SJSA1 (cell line): ENCODE measurements at regions not wholly inside any gene's neighbourhood (a gene's known extent, or its start where the extent isn't known, plus 50 kb on each side); places are given as distances from the start of the nearest gene placed in this dataset.

Experiments
- DNase-seq, 2 experiments: peaks; one replicate each; pipeline ENCODE4 v3.0.0-alpha.2; 2015 to 2020; ENCODE audit warnings: low spot score in 2 of 2, low read depth in 1 of 2
- H3K27ac ChIP-seq: fragments of 250-450 bp; sonication (Bioruptor Pico); 2 replicates; pipeline ENCODE4 v1.5.1; 2020; ENCODE audit warnings: mild to moderate bottlenecking, moderate library complexity
- H3K27me3 ChIP-seq: fragments of 250-450 bp; sonication (Bioruptor Pico); replicated peaks from 2 replicates; pipeline ENCODE4 v1.5.1; 2020; ENCODE audit warnings: mild to moderate bottlenecking, moderate library complexity
- H3K36me3 ChIP-seq: fragments of 250-450 bp; sonication (Bioruptor Pico); 2 replicates; pipeline ENCODE4 v1.5.1; 2020; ENCODE audit warnings: mild to moderate bottlenecking
- H3K4me1 ChIP-seq: fragments of 250-450 bp; sonication (Bioruptor Pico); replicated peaks from 2 replicates; pipeline ENCODE4 v1.6.1; 2021; ENCODE audit warnings: mild to moderate bottlenecking
- H3K4me3 ChIP-seq: fragments of 250-450 bp; sonication (Bioruptor Pico); 2 replicates; pipeline ENCODE4 v1.5.1; 2020; ENCODE audit warnings: mild to moderate bottlenecking
- H3K9me3 ChIP-seq: fragments of 250-450 bp; sonication (Bioruptor Pico); replicated peaks from 2 replicates; pipeline ENCODE4 v1.5.1; 2020; ENCODE audit warnings: mild to moderate bottlenecking

DNA sequence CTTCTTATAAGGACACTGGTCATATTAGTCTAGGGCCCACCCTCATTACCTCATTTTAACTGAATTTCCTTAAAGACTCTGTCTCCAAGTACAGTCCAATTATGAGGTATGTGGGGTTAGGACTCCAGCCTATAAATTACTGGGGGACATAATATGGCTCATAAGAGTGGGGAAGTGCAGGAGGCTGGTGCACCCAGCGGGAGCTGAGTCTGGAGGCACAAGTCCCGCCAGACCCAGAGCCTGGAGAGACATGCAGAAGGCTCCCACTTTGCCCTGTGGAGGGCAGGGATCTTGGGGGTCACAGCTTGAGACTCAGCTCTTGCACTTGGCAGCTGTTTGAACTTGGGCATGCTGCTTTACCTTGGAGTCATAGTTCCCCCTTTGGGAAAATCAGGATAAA lies 250.4 kb downstream of the RHOU start:
- H3K9me3 ChIP-seq: no peaks in the 10 kb centered on the region
- no peak overlapping the region for H3K4me3 ChIP-seq
- no peak overlapping the region for H3K27ac ChIP-seq
- H3K27me3 ChIP-seq: no peaks in the 10 kb centered on the region
- H3K4me1 ChIP-seq: peaks cover 2% of the 10 kb centered on the region; the same call in 1 of the 2 replicates
- no peak for DNase-seq
- no peaks in the 10 kb centered on the region for H3K36me3 ChIP-seq

GRCh38 chr1:228986093-228986904 lies 251.0 kb downstream of the RHOU start:
- Histone ChIP-seq H3K36me3 (no peaks in the 10 kb centered on the region), H3K4me1 (no peaks in the 10 kb centered on the region; the same call in 1 of the 2 replicates), H3K27me3 (no peaks in the 10 kb centered on the region), H3K9me3 (no peaks in the 10 kb centered on the region), H3K27ac (no peak overlapping the region), H3K4me3 (no peak overlapping the region)
- DNase-seq: no peak

GRCh38 chr1:228987286-228987685 lies 252.0 kb downstream of the RHOU start:
- Histone ChIP-seq H3K4me3 (no peak overlapping the region), H3K27ac (no peak overlapping the region), H3K4me1 (no peaks in the 10 kb centered on the region; the same call in 1 of the 2 replicates), H3K36me3 (no peaks in the 10 kb centered on the region), H3K9me3 (no peaks in the 10 kb centered on the region), H3K27me3 (no peaks in the 10 kb centered on the region)
- no peak for DNase-seq

DNA sequence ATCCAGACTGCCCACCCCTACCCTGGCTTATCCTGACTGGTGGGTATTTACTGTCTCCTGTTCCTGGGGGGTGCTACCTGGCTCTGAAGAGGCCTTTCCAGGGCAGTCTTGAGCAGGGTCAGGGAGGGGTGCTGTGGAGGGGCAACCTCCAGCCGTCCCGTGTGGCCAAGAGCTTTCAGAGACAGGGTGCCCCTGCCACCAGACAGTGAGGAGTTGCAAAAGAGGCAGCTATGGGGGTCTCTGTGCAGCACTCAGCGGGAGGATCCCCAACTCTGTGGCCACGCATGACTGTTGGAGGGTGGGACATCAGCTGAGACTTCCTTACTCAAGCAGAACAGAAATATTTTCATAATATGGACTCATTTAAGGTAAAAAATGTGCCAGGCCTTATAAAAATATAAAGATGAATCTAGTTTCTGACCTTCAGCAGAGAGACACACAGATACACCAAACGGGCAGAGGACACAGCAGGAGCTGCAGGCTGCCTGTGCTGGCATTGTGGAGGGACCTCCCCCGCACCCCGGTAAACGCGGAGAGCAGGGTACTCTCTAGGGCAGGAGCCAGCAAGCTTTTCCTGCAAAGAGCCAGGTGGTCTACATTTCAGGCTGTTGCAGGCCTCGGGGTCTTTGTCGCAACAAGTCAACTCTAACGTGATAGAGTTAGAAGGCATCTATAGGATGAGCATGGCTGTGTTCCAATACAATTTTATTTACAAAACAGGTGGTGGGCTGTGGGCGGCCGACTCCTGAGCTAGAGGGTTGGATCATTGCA lies 252.6 kb downstream of the RHOU start:
- H3K27ac ChIP-seq: no peak overlapping the region
- no peak for DNase-seq
- no peaks in the 10 kb centered on the region for H3K27me3 ChIP-seq
- H3K9me3 ChIP-seq: no peaks in the 10 kb centered on the region
- no peak overlapping the region for H3K4me3 ChIP-seq
- no peaks in the 10 kb centered on the region for H3K36me3 ChIP-seq
- no peaks in the 10 kb centered on the region; the same call in 1 of the 2 replicates for H3K4me1 ChIP-seq

DNA sequence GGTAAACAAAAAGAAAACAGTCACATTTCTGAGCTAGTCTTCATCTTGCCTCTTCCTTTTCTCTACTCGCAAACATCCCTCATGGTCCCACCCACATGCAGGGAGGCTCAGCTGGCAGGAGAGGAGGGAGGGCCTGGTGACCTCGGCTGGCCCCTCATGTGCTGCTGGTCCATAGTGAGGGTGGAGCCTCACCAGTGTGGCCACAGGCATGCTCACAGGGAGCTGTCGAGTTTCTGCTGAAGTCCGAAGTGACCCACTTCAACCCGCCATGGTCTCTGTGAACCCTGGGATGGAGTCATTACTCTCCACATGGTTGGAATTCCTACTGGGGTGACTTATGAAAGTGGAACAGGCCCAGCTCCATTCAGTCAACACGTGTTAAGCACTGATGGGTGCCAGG lies 253.4 kb downstream of the RHOU start:
- Histone ChIP-seq H3K36me3 (no peaks in the 10 kb centered on the region), H3K27ac (no peak overlapping the region), H3K4me1 (no peaks in the 10 kb centered on the region; the same call in 1 of the 2 replicates), H3K27me3 (no peaks in the 10 kb centered on the region), H3K4me3 (no peak overlapping the region), H3K9me3 (no peaks in the 10 kb centered on the region)
- DNase-seq: peak in 1 of 2 experiments; percentile 32

GRCh38 chr1:228989176-228989575 lies 253.9 kb downstream of the RHOU start:
- H3K27ac ChIP-seq: no peak overlapping the region
- DNase-seq: no peak
- H3K27me3 ChIP-seq: no peaks in the 10 kb centered on the region
- H3K9me3 ChIP-seq: no peaks in the 10 kb centered on the region
- H3K4me3 ChIP-seq: no peak overlapping the region
- H3K4me1 ChIP-seq: no peaks in the 10 kb centered on the region; the same call in 1 of the 2 replicates
- no peaks in the 10 kb centered on the region for H3K36me3 ChIP-seq

DNA sequence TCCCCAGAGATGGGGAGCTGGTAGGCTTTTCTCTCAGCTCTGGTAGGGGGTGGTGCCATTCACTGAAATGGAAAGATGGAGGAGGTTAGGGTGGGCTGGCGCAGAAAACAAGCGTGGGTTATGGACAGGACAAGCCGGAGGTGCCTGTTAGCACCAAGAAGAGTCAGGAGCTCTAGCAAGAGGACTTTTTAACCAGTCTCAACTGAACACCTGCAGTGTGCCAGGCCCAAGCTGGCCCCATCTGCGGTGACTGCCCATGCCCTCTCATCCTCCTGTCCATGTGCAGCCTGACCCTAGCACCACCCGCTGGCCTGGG lies 254.4 kb downstream of the RHOU start:
- no peaks in the 10 kb centered on the region; the same call in 1 of the 2 replicates for H3K4me1 ChIP-seq
- no peak overlapping the region for H3K27ac ChIP-seq
- H3K9me3 ChIP-seq: no peaks in the 10 kb centered on the region
- H3K36me3 ChIP-seq: no peaks in the 10 kb centered on the region
- no peak for DNase-seq
- H3K27me3 ChIP-seq: no peaks in the 10 kb centered on the region
- no peak overlapping the region for H3K4me3 ChIP-seq

DNA sequence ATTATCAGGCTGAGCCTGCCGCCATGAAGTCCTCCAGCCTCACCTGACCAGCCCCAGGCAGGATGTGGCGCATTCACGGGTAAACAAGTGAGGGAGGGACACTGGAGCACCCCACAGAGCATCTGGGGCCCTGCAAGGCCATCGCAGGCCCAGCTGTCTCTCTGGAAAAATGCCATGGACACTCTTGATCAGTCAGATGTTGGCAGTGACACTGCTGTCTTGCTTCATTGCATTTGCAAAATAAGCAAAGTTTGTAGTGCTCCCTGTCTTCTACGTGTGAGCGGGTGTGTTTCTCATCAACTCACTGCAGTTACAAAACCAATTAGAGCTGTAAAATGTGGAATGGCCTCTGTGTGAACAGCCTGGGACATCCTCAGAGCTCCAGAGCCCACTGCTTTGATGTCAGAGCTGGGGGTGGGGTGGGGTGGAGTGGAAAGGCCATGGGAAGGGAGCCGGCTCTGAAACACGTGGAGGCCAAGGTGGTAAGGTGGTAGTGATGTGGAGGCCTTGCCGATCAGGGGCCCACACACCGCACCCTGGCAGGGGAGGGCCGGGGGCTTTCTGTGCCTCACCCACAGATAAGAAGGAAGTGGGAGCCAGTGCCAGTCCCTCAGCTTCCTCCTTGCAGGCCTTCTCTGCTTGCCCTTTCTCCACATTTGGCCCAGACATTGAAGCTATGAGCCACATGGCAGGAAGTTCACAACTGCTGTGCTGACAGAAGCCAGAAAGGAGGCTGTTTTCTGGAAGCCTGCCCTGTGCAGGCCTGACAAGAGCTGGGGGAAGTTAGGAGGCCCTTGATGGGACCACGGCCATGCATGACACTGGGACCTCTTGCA lies 254.9 kb downstream of the RHOU start:
- Histone ChIP-seq H3K4me3 (no peak overlapping the region), H3K9me3 (no peaks in the 10 kb centered on the region), H3K27me3 (no peaks in the 10 kb centered on the region), H3K4me1 (no peaks in the 10 kb centered on the region; the same call in 1 of the 2 replicates), H3K36me3 (no peaks in the 10 kb centered on the region), H3K27ac (no peak overlapping the region)
- no peak for DNase-seq

DNA sequence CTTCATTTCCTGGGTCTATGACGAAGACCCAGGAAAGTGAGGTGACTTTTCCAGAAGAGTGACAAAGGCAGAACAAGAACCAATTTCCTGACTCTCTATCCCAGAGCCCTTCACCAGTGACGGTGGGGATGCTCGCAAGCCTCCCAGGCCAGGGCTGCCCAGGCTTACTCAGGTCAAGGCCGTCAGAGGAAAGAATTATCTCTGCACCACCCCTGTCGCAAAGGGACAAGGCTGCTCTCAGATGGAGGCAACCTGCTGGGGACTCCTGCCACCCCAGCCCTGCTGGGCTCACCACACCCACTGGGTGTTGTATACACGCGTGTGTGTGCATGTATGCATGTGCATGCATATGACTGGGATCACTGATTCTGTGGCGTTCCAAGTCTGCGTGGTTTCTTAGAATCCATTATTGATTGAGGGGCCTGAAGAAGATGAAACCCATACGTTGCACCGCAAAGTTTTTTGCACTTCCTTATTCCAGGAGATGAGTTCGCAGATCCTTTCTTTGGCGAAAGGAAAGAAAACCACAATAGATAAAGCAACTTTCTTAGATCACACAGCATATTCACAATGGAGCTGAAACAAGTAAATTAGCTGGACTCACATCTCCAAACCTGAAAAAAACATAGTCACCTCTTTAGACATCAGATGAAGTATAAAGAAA lies 255.8 kb downstream of the RHOU start:
- H3K4me3 ChIP-seq: no peak overlapping the region
- no peaks in the 10 kb centered on the region for H3K9me3 ChIP-seq
- DNase-seq: no peak
- no peaks in the 10 kb centered on the region; the same call in 1 of the 2 replicates for H3K4me1 ChIP-seq
- no peak overlapping the region for H3K27ac ChIP-seq
- H3K27me3 ChIP-seq: no peaks in the 10 kb centered on the region
- no peaks in the 10 kb centered on the region for H3K36me3 ChIP-seq

DNA sequence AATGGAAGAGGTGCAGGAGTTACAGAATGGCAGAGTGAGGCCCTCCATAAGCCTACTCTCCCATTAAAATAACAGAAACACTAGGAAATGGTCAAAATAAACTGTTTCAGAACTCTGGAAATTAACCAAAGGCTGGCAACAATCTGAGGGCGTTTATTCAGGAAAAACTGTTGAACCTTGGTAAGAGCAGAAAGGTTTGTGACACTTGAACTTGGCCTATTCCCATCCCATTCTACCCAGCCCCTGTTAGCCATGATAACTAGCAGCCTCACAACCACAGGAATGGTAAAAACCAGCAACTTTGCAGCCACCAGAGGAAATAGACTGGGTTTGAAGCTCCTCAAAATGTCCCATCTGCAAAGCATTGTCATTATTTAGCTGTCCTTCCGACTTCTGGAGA lies 256.8 kb downstream of the RHOU start:
- Histone ChIP-seq H3K27ac (no peak overlapping the region), H3K27me3 (no peaks in the 10 kb centered on the region), H3K9me3 (no peaks in the 10 kb centered on the region), H3K4me1 (no peaks in the 10 kb centered on the region; the same call in 1 of the 2 replicates), H3K4me3 (no peak overlapping the region), H3K36me3 (no peaks in the 10 kb centered on the region)
- DNase-seq: no peak

GRCh38 chr1:228992907-228993535 lies 257.7 kb downstream of the RHOU start:
- DNase-seq: no peak
- H3K27me3 ChIP-seq: no peaks in the 10 kb centered on the region
- H3K27ac ChIP-seq: no peak overlapping the region
- no peaks in the 10 kb centered on the region; the same call in 1 of the 2 replicates for H3K4me1 ChIP-seq
- H3K9me3 ChIP-seq: no peaks in the 10 kb centered on the region
- no peaks in the 10 kb centered on the region for H3K36me3 ChIP-seq
- no peak overlapping the region for H3K4me3 ChIP-seq

DNA sequence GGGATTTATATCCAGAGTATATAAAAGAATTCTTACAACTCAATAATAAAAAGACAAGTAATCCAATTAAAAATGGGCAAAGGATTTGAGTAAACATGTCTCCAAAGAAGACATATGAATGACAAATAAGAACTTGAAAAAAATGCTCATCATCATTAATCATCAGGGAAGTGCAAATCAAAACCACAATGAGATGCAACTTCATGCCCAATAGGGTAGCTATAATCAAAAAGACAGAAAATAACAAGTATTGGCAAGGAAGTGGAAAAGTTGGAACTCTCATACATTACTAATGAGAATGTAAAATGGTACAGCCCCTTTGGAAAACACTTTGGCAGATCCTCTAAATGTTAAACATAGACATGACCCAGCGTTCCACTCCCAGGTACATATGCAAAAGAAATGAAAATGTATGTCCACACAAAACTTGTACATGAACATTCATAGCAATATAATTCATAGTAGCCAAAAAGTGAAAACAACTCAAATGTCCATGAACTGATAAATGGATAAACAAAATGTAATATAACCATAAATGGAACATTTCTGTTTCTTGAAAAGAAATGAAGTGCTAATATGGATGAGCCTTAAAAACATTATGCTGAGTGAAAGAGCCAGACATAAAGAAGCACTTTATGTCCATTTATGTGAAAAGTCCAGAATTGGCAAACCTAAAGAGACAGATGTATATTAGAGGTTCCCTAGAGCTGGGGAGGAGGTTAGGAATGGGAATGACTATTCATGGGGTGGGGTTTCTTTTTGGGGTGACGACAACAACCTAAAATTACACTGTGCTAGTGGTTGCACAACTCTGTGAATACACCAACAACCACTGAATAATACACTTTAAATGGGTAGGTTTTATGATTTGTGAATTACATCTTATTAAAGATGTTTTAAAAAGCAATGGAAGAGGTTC lies 259.7 kb downstream of the RHOU start:
- H3K36me3 ChIP-seq: no peaks in the 10 kb centered on the region
- no peaks in the 10 kb centered on the region for H3K9me3 ChIP-seq
- no peaks in the 10 kb centered on the region for H3K27me3 ChIP-seq
- no peak for DNase-seq
- H3K4me1 ChIP-seq: no peaks in the 10 kb centered on the region
- no peak overlapping the region for H3K4me3 ChIP-seq
- no peak overlapping the region for H3K27ac ChIP-seq
